ENCODE measurements at regions not wholly inside any gene's neighbourhood (a gene's known extent, or its start where the extent isn't known, plus 50 kb on each side); places are given as distances from the start of the nearest gene placed in this dataset.

DNA sequence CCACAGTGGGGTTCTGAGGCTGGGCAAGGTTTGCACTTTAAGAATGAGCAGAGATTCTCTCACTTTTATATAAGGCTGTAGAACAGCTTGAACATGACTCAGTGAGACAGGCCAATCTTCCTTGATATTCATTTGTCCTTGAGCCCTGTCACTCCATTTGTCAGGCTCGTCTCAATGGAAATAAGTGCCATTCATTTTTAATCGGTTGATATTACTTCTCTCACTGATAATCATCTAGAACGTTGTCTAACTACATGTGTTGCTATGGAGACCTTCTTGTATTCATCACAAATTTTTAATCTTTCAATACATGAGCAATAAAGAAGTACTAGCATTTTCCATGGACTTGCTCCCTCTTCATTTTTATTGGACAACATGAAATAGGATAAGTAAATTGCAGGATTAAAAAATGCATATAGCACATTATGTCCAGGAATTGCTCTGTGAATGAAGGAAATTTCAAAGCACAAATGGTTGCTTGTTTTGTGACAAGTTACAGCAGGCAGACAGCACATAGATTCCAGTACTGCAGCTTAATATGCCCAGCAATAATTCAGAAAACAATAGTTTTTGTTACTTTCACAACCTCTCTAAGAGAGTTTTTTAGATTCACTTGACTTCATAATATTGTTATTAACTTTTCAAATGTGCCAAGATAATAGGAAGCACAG, 1178.4 kb upstream of the ATXN8OS start:
- TF ChIP-seq CTCF (IDR thresholded peaks at IDR 0.05) = no peak
- TF ChIP-seq POLR2A (IDR thresholded peaks at IDR 0.05) = no peak
- no peak for TF ChIP-seq POLR2AphosphoS5 (IDR thresholded peaks at IDR 0.05)
